T-helper 2 cell treated with Interferon-gamma antibody and Interleukin-4, amounts not matched to agents 5 μg/mL and 100 μg/mL, for 36 hours (primary cell): ENCODE measurements at regions not wholly inside any gene's neighbourhood (a gene's known extent, or its start where the extent isn't known, plus 50 kb on each side); places are given as distances from the start of the nearest gene placed in this dataset.
"Not testable (repeated sequence)": the region's sequence is repeated elsewhere in the genome, so short reads cannot be mapped to it uniquely, and the experiment has no call there.

Experiments used
- DNase-seq: peaks from one replicate; pipeline ENCODE4 v3.0.0; 2021; ENCODE audit warnings: low spot score
- H3K27ac Mint-ChIP-seq: one replicate; pipeline ENCODE4 v1.8.0; 2021; ENCODE audit warnings: mild to moderate bottlenecking, mixed read lengths
- H3K27me3 Mint-ChIP-seq: one replicate; pipeline ENCODE4 v1.8.0; 2021; ENCODE audit warnings: low read depth, mixed read lengths
- H3K36me3 Mint-ChIP-seq: one replicate; pipeline ENCODE4 v1.8.0; 2021; ENCODE audit warnings: low read depth, mixed read lengths
- H3K4me1 Mint-ChIP-seq: one replicate; pipeline ENCODE4 v1.8.0; 2021; ENCODE audit warnings: low read depth, mixed read lengths
- H3K4me3 Mint-ChIP-seq: one replicate; pipeline ENCODE4 v1.8.0; 2022; ENCODE audit warnings: mild to moderate bottlenecking, moderate library complexity, mixed read lengths
- H3K9me3 Mint-ChIP-seq: one replicate; pipeline ENCODE4 v1.8.0; 2021; ENCODE audit warnings: mixed read lengths

DNA sequence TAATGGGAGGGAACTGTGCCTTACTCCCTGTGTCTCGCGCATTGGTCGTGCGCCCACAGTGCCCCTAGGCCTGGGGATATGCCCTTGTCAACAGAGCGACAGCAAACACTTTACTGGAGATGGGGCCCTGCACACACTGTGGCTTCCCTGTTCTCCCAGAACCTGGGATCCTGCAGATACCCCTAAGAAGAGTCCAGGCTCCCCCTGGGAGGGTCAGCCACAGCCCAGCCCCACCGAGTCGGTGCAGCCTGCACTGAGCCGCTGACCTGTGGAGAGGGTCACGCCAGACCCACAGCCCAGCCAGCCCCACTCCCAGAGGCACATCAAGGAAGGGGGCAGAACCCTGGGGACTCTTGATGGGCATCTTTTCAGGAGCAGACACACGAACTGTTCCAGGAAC is 480.3 kb downstream of the TMEM121 start:
- H3K4me3 Mint-ChIP-seq, DNase-seq, H3K36me3 Mint-ChIP-seq, H3K27me3 Mint-ChIP-seq, H3K9me3 Mint-ChIP-seq, H3K27ac Mint-ChIP-seq: not testable (repeated sequence)
- peaks cover 35% of the 10 kb centered on the region for H3K4me1 Mint-ChIP-seq

GRCh38 chr14:106010783-106011182 is 484.4 kb downstream of the TMEM121 start:
- Mint-ChIP-seq H3K27me3 (no peaks in the 10 kb centered on the region), H3K9me3 (no peaks in the 10 kb centered on the region), H3K36me3 (no peaks in the 10 kb centered on the region), H3K4me1 (peaks cover 32% of the 10 kb centered on the region), H3K4me3 (no peak overlapping the region), H3K27ac (no peak overlapping the region)
- no peak for DNase-seq

DNA sequence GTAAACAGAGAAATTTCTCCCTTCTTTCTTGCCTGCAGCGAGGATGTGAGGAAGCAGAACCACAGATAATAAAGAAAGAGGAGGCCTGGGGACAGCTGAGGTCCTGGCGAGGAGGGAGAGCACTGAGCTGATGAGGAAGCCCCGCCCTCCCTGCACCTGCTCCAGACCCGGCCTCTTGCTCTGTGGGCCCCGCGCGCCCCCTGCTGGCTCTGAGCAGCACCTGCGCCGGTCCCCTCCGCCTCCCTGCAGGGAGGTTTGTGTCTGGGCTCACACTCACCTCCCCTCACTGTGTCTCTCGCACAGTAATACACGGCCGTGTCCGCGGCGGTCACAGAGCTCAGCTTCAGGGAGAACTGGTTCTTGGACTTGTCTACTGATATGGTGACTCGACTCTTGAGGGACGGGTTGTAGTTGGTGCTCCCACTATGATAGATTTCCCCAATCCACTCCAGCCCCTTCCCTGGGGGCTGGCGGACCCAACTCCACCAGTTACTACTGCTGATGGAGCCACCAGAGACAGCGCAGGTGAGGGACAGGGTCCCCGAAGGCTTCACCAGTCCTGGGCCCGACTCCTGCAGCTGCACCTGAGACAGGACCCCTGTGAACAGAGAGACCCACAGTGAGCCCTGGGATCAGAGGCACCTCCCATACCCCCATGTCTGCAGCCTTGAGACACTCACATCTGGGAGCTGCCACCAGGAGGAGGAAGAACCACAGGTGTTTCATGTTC is 485.4 kb downstream of the TMEM121 start:
- H3K4me3 Mint-ChIP-seq, H3K27ac Mint-ChIP-seq, H3K9me3 Mint-ChIP-seq, H3K36me3 Mint-ChIP-seq, H3K27me3 Mint-ChIP-seq: not testable (repeated sequence)
- peaks cover 26% of the 10 kb centered on the region for H3K4me1 Mint-ChIP-seq
- DNase-seq = peak; percentile 86

GRCh38 chr14:106012361-106012725 is 486.0 kb downstream of the TMEM121 start:
- H3K4me3 Mint-ChIP-seq, DNase-seq, H3K27ac Mint-ChIP-seq, H3K27me3 Mint-ChIP-seq, H3K36me3 Mint-ChIP-seq, H3K9me3 Mint-ChIP-seq: not testable (repeated sequence)
- H3K4me1 Mint-ChIP-seq = peaks cover 26% of the 10 kb centered on the region

DNA sequence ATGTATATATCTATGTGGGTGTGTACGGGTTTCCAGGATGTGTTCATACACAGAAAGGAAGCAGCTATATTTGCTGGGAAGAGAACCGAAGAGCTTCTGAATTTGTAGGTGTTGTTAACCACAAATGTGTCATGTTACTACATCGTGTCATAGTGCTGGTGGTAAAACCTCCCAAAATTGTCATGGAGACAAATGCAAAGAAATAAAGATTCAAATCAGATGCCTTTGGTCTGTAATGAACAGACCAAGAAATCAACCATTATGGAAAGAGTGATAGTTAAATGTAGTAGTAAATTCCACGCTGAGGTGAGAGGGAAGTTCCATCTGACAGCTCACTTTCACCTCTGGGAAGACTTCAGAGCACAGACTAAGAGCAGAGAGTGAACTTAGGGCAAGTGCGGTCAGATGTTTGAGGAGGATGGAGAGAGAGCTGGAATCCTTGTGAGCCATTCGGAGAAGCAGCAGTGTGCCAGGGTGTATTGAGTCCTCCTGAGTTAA is 487.5 kb downstream of the TMEM121 start:
- peak overlapping the region; percentile 4 for H3K4me3 Mint-ChIP-seq
- peak; percentile 64 for DNase-seq
- no peaks in the 10 kb centered on the region for H3K9me3 Mint-ChIP-seq
- peaks cover 23% of the 10 kb centered on the region for H3K4me1 Mint-ChIP-seq
- H3K36me3 Mint-ChIP-seq = no peaks in the 10 kb centered on the region
- H3K27me3 Mint-ChIP-seq = no peaks in the 10 kb centered on the region
- peak overlapping the region; percentile 55 for H3K27ac Mint-ChIP-seq

GRCh38 chr14:106017952-106018351 is 491.6 kb downstream of the TMEM121 start:
- not testable (repeated sequence) for H3K27me3 Mint-ChIP-seq, DNase-seq, H3K9me3 Mint-ChIP-seq, H3K4me3 Mint-ChIP-seq, H3K36me3 Mint-ChIP-seq, H3K27ac Mint-ChIP-seq
- H3K4me1 Mint-ChIP-seq = peaks cover 24% of the 10 kb centered on the region

- no peak overlapping the region for H3K4me3 Mint-ChIP-seq
- H3K9me3 Mint-ChIP-seq = peaks cover 11% of the 10 kb centered on the region
- H3K27me3 Mint-ChIP-seq = peaks cover 2% of the 10 kb centered on the region
- DNase-seq = no peak
- H3K36me3 Mint-ChIP-seq = no peaks in the 10 kb centered on the region
- peaks cover 28% of the 10 kb centered on the region for H3K4me1 Mint-ChIP-seq
- H3K27ac Mint-ChIP-seq = no peak overlapping the region
Observed at GRCh38 chr14:106021832-106022231, 495.4 kb downstream of the TMEM121 start.

DNA sequence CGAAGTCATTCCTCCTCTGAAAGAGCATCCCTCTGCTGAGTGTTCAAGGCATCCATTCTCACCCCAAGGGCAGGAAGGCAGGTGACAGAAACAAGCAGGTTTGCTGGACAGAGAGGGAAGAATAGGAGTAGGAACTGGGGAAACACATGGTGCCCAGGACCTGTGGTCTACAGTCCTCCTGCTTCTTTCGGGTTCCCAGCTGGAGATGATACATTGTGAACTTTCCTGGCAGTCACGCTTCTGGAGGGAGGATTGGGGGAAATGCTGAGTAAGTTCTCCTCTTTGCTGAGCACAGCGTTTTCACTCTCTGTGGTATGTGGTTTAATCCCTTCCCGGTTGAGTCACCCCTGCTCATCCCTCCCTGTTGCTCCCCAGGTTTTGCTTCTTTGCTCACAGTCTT is 496.3 kb downstream of the TMEM121 start:
- H3K36me3 Mint-ChIP-seq, H3K4me3 Mint-ChIP-seq, H3K27me3 Mint-ChIP-seq, H3K27ac Mint-ChIP-seq: not testable (repeated sequence)
- DNase-seq = peak; percentile 56
- Mint-ChIP-seq H3K9me3 (peaks cover 11% of the 10 kb centered on the region), H3K4me1 (peaks cover 28% of the 10 kb centered on the region)

GRCh38 chr14:106023411-106023810 is 497.0 kb downstream of the TMEM121 start:
- Mint-ChIP-seq H3K4me1 (peaks cover 28% of the 10 kb centered on the region), H3K27ac (no peak overlapping the region), H3K36me3 (no peaks in the 10 kb centered on the region), H3K9me3 (peaks cover 11% of the 10 kb centered on the region), H3K4me3 (no peak overlapping the region), H3K27me3 (peaks cover 2% of the 10 kb centered on the region)
- DNase-seq = no peak

- peaks cover 2% of the 10 kb centered on the region for H3K27me3 Mint-ChIP-seq
- H3K9me3 Mint-ChIP-seq = peaks cover 11% of the 10 kb centered on the region
- H3K4me1 Mint-ChIP-seq = peaks cover 28% of the 10 kb centered on the region
- peak; percentile 49 for DNase-seq
- peak overlapping the region; percentile 28 for H3K4me3 Mint-ChIP-seq
- no peak overlapping the region for H3K27ac Mint-ChIP-seq
- H3K36me3 Mint-ChIP-seq = no peaks in the 10 kb centered on the region
Observed at GRCh38 chr14:106024983-106025604, 498.7 kb downstream of the TMEM121 start.

- Mint-ChIP-seq H3K36me3 (no peaks in the 10 kb centered on the region), H3K27ac (no peak overlapping the region), H3K27me3 (peaks cover under 1% of the 10 kb centered on the region), H3K4me1 (peaks cover 28% of the 10 kb centered on the region), H3K9me3 (peaks cover 11% of the 10 kb centered on the region), H3K4me3 (no peak overlapping the region)
- DNase-seq = no peak
Observed at GRCh38 chr14:106026026-106026425, 499.6 kb downstream of the TMEM121 start.

GRCh38 chr14:106027759-106028158 is 501.4 kb downstream of the TMEM121 start:
- not testable (repeated sequence) for DNase-seq, H3K4me3 Mint-ChIP-seq, H3K27ac Mint-ChIP-seq, H3K36me3 Mint-ChIP-seq, H3K27me3 Mint-ChIP-seq
- Mint-ChIP-seq H3K4me1 (peaks cover 19% of the 10 kb centered on the region), H3K9me3 (peaks cover 11% of the 10 kb centered on the region)

GRCh38 chr14:106029959-106030358 is 503.6 kb downstream of the TMEM121 start:
- Mint-ChIP-seq H3K27me3 (no peaks in the 10 kb centered on the region), H3K4me1 (peaks cover 7% of the 10 kb centered on the region)
- DNase-seq = no peak

DNA sequence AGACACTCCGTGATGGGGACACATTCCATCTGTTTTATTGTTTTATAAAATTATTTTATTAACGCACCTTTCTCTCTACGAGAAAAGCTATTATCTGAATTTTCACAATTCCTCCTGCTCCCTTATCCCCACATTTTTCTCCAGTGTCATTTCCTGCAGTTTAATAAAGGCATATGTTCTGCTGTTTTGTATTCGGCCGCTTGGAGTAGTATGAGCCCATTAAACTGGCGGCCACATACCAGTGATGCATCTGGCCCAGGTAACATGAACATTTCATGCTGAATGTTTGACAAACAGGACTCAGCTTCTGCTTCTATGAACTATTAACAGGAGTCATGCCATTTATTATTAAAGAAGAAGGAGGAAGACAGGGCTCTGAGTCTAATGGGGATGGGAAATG is 511.0 kb downstream of the TMEM121 start:
- Mint-ChIP-seq H3K27me3 (peaks cover 4% of the 10 kb centered on the region), H3K27ac (no peak overlapping the region), H3K9me3 (no peaks in the 10 kb centered on the region), H3K4me3 (no peak overlapping the region), H3K36me3 (no peaks in the 10 kb centered on the region), H3K4me1 (no peaks in the 10 kb centered on the region)
- DNase-seq = no peak

More at GRCh38 chr14:106029959-106030358, 503.6 kb downstream of the TMEM121 start:
- H3K4me3 Mint-ChIP-seq = no peak overlapping the region
- no peak overlapping the region for H3K27ac Mint-ChIP-seq
- H3K9me3 Mint-ChIP-seq = no peaks in the 10 kb centered on the region
- H3K36me3 Mint-ChIP-seq = no peaks in the 10 kb centered on the region
